ENCODE measurements at regions not wholly inside any gene's neighbourhood (a gene's known extent, or its start where the extent isn't known, plus 50 kb on each side); places are given as distances from the start of the nearest gene placed in this dataset.

DNA sequence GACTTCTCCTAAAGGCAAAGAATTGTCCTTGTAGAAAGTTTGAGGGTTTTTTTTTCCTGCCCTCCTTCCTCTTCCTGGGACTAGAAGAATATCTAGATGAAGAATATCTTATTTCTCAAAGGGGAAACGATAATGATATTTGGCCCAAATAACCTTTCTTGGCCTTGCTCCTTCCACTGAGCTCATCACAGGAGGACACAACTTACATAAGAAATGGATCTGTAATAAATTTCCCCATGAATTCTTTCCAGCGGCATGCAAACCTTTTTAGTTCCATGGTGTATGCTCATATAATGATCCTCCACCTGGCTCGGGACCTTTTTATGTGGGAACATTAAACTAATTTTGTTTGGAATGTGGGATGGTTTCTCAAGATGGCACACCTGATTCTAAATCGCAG, 304.4 kb downstream of the DMRT2 start:
- no peak for TF ChIP-seq TEAD4 (IDR thresholded peaks at IDR 0.05)
- no peak for TF ChIP-seq ZBTB7A (IDR thresholded peaks at IDR 0.05; ENCODE audit: low read depth)
- TF ChIP-seq CEBPB (IDR thresholded peaks at IDR 0.05): no peak
- no peak for TF ChIP-seq USF1 (IDR thresholded peaks at IDR 0.05)
- TF ChIP-seq TCF12 (IDR thresholded peaks at IDR 0.05; ENCODE audit: low read depth): no peak
- TF ChIP-seq CREB1 (IDR thresholded peaks at IDR 0.05; ENCODE audit: low read depth): no peak
- TF ChIP-seq, protein P1, sequence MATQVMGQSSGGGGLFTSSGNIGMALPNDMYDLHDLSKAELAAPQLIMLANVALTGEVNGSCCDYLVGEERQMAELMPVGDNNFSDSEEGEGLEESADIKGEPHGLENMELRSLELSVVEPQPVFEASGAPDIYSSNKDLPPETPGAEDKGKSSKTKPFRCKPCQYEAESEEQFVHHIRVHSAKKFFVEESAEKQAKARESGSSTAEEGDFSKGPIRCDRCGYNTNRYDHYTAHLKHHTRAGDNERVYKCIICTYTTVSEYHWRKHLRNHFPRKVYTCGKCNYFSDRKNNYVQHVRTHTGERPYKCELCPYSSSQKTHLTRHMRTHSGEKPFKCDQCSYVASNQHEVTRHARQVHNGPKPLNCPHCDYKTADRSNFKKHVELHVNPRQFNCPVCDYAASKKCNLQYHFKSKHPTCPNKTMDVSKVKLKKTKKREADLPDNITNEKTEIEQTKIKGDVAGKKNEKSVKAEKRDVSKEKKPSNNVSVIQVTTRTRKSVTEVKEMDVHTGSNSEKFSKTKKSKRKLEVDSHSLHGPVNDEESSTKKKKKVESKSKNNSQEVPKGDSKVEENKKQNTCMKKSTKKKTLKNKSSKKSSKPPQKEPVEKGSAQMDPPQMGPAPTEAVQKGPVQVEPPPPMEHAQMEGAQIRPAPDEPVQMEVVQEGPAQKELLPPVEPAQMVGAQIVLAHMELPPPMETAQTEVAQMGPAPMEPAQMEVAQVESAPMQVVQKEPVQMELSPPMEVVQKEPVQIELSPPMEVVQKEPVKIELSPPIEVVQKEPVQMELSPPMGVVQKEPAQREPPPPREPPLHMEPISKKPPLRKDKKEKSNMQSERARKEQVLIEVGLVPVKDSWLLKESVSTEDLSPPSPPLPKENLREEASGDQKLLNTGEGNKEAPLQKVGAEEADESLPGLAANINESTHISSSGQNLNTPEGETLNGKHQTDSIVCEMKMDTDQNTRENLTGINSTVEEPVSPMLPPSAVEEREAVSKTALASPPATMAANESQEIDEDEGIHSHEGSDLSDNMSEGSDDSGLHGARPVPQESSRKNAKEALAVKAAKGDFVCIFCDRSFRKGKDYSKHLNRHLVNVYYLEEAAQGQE (IDR thresholded peaks at IDR 0.05; ENCODE audit: low read depth): no peak
- no peak for TF ChIP-seq NFIC (IDR thresholded peaks at IDR 0.05)
- TF ChIP-seq RAD21 (IDR thresholded peaks at IDR 0.05; ENCODE audit: low read depth): no peak
- TF ChIP-seq EGR1 (IDR thresholded peaks at IDR 0.05): no peak
- TF ChIP-seq, protein P2, sequence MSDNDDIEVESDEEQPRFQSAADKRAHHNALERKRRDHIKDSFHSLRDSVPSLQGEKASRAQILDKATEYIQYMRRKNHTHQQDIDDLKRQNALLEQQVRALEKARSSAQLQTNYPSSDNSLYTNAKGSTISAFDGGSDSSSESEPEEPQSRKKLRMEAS (IDR thresholded peaks at IDR 0.05): no peak
- TF ChIP-seq YY1 (IDR thresholded peaks at IDR 0.05; ENCODE audit: low read depth): no peak
- no peak for TF ChIP-seq EP300 (IDR thresholded peaks at IDR 0.05; ENCODE audit: borderline replicate concordance)
- no peak for TF ChIP-seq FOXM1 (IDR thresholded peaks at IDR 0.05; ENCODE audit: borderline replicate concordance, low read depth)
- no peak for TF ChIP-seq TAF1 (IDR thresholded peaks at IDR 0.05; ENCODE audit: low read depth)

GRCh38 chr9:1355656-1356055, 305.5 kb downstream of the DMRT2 start:
- TF ChIP-seq CEBPB (IDR thresholded peaks at IDR 0.05) (no peak), ZBTB7A (IDR thresholded peaks at IDR 0.05; ENCODE audit: low read depth) (no peak), FOXM1 (IDR thresholded peaks at IDR 0.05; ENCODE audit: borderline replicate concordance, low read depth) (no peak), RAD21 (IDR thresholded peaks at IDR 0.05; ENCODE audit: low read depth) (no peak)
- TF ChIP-seq, protein P1 (IDR thresholded peaks at IDR 0.05; ENCODE audit: low read depth): no peak

- TF ChIP-seq TAF1 (IDR thresholded peaks at IDR 0.05; ENCODE audit: low read depth) (no peak), ZBTB7A (IDR thresholded peaks at IDR 0.05; ENCODE audit: low read depth) (no peak), CREB1 (IDR thresholded peaks at IDR 0.05; ENCODE audit: low read depth) (no peak), RAD21 (IDR thresholded peaks at IDR 0.05; ENCODE audit: low read depth) (no peak), TCF12 (IDR thresholded peaks at IDR 0.05; ENCODE audit: low read depth) (no peak)
- TF ChIP-seq, protein P1 (IDR thresholded peaks at IDR 0.05; ENCODE audit: low read depth): no peak
- TF ChIP-seq, protein P2 (IDR thresholded peaks at IDR 0.05): no peak
Measured at GRCh38 chr9:1362845-1363244, 312.7 kb downstream of the DMRT2 start.

GRCh38 chr9:1366276-1366675, 316.1 kb downstream of the DMRT2 start:
- no peak for TF ChIP-seq ZBTB7A (IDR thresholded peaks at IDR 0.05; ENCODE audit: low read depth)
- TF ChIP-seq, protein P1 (IDR thresholded peaks at IDR 0.05; ENCODE audit: low read depth): no peak
- TF ChIP-seq CREB1 (IDR thresholded peaks at IDR 0.05; ENCODE audit: low read depth): no peak
- TF ChIP-seq USF1 (IDR thresholded peaks at IDR 0.05): no peak
- TF ChIP-seq YY1 (IDR thresholded peaks at IDR 0.05; ENCODE audit: low read depth): no peak
- no peak for TF ChIP-seq EP300 (IDR thresholded peaks at IDR 0.05; ENCODE audit: borderline replicate concordance)
- no peak for TF ChIP-seq CEBPB (IDR thresholded peaks at IDR 0.05)
- TF ChIP-seq, protein P2 (IDR thresholded peaks at IDR 0.05): no peak
- no peak for TF ChIP-seq FOXM1 (IDR thresholded peaks at IDR 0.05; ENCODE audit: borderline replicate concordance, low read depth)
- no peak for TF ChIP-seq EGR1 (IDR thresholded peaks at IDR 0.05)
- no peak for TF ChIP-seq NFIC (IDR thresholded peaks at IDR 0.05)
- TF ChIP-seq TAF1 (IDR thresholded peaks at IDR 0.05; ENCODE audit: low read depth): no peak
- no peak for TF ChIP-seq RAD21 (IDR thresholded peaks at IDR 0.05; ENCODE audit: low read depth)
